LHCN-M2 (cell line): ENCODE measurements at regions not wholly inside any gene's neighbourhood (a gene's known extent, or its start where the extent isn't known, plus 50 kb on each side); places are given as distances from the start of the nearest gene placed in this dataset.
"Not testable (repeated sequence)": the region's sequence is repeated elsewhere in the genome, so short reads cannot be mapped to it uniquely, and the experiment has no call there.

Source experiments
- DNase-seq: peaks from one replicate; pipeline ENCODE4 v3.0.0-alpha.2; 2012; ENCODE audit warnings: low read depth

GRCh38 chr7:9036080-9036479, 602.7 kb downstream of the NXPH1 start:
- DNase-seq: no peak

GRCh38 chr7:9071160-9071762, 637.9 kb downstream of the NXPH1 start:
- no peak for DNase-seq

GRCh38 chr7:9075774-9076173, 642.4 kb downstream of the NXPH1 start:
- not testable (repeated sequence) for DNase-seq

GRCh38 chr7:9082203-9082602, 648.8 kb downstream of the NXPH1 start:
- no peak for DNase-seq

GRCh38 chr7:9083837-9084236, 650.4 kb downstream of the NXPH1 start:
- DNase-seq: no peak

- no peak for DNase-seq
Observed at GRCh38 chr7:9091282-9091681, 657.9 kb downstream of the NXPH1 start.

GRCh38 chr7:9097565-9098060, 664.2 kb downstream of the NXPH1 start:
- no peak for DNase-seq

- no peak for DNase-seq
Observed at GRCh38 chr7:9100289-9100688, 666.9 kb downstream of the NXPH1 start.

- DNase-seq: no peak
Observed at GRCh38 chr7:9102846-9103245, 669.4 kb downstream of the NXPH1 start.

GRCh38 chr7:9106747-9107146, 673.3 kb downstream of the NXPH1 start:
- no peak for DNase-seq

- no peak for DNase-seq
Observed at GRCh38 chr7:9120331-9120730, 686.9 kb downstream of the NXPH1 start.

GRCh38 chr7:9124320-9124719, 690.9 kb downstream of the NXPH1 start:
- DNase-seq: no peak

- DNase-seq: no peak
Observed at GRCh38 chr7:9125246-9125645, 691.8 kb downstream of the NXPH1 start.

- no peak for DNase-seq
Observed at GRCh38 chr7:9127901-9128300, 694.5 kb downstream of the NXPH1 start.

GRCh38 chr7:9148687-9149086, 715.3 kb downstream of the NXPH1 start:
- DNase-seq: no peak

GRCh38 chr7:9149499-9150082, 716.2 kb downstream of the NXPH1 start:
- DNase-seq: no peak

- not testable (repeated sequence) for DNase-seq
Observed at GRCh38 chr7:9163691-9164090, 730.3 kb downstream of the NXPH1 start.

GRCh38 chr7:9175871-9176270, 742.5 kb downstream of the NXPH1 start:
- DNase-seq: no peak

- no peak for DNase-seq
Observed at GRCh38 chr7:9181356-9181755, 747.9 kb downstream of the NXPH1 start.

GRCh38 chr7:9186730-9187129, 753.3 kb downstream of the NXPH1 start:
- DNase-seq: no peak

GRCh38 chr7:9189703-9190102, 756.3 kb downstream of the NXPH1 start:
- DNase-seq: no peak

GRCh38 chr7:9192969-9193368, 759.6 kb downstream of the NXPH1 start:
- DNase-seq: no peak

- no peak for DNase-seq
Observed at GRCh38 chr7:9200626-9201025, 767.2 kb downstream of the NXPH1 start.

- no peak for DNase-seq
Observed at GRCh38 chr7:9201928-9202327, 768.5 kb downstream of the NXPH1 start.
